NT2/D1 (cell line): ENCODE measurements at regions not wholly inside any gene's neighbourhood (a gene's known extent, or its start where the extent isn't known, plus 50 kb on each side); places are given as distances from the start of the nearest gene placed in this dataset.
"Not testable (repeated sequence)": the region's sequence is repeated elsewhere in the genome, so short reads cannot be mapped to it uniquely, and the experiment has no call there.

Source experiments
- YY1 ChIP-seq: IDR thresholded peaks from 2 replicates; pipeline ENCODE4 v1.6.1; 2011; ENCODE audit not compliant: insufficient read length, insufficient read depth
- ZNF274 ChIP-seq: IDR thresholded peaks from 2 replicates; pipeline ENCODE4 v1.6.1; 2011; ENCODE audit warnings: mild to moderate bottlenecking, low read depth, low read length

- TF ChIP-seq YY1, ZNF274: not testable (repeated sequence)
Observed at GRCh38 chr13:81340118-81341069, 999.5 kb upstream of the SPRY2 start.
